Nephron (organoid): ENCODE measurements at regions not wholly inside any gene's neighbourhood (a gene's known extent, or its start where the extent isn't known, plus 50 kb on each side); places are given as distances from the start of the nearest gene placed in this dataset.
A peak's percentile ranks its signal among the peaks of the same experiment; 100 is the strongest.

Source experiments
- H3K27ac Mint-ChIP-seq, 3 experiments: 2 replicates each; pipeline ENCODE4 v1.8.0; 2020; ENCODE audit warnings: mixed read lengths in 3 of 3, mild to moderate bottlenecking in 2 of 3, moderate library complexity in 1 of 3
- H3K27me3 Mint-ChIP-seq: 2 replicates; pipeline ENCODE4 v1.8.0; 2021; ENCODE audit warnings: low read depth, mild to moderate bottlenecking, moderate library complexity, mixed read lengths
- H3K36me3 Mint-ChIP-seq: 2 replicates; pipeline ENCODE4 v1.8.0; 2020; ENCODE audit warnings: low read depth, mixed read lengths
- H3K4me1 Mint-ChIP-seq: 2 replicates; pipeline ENCODE4 v1.8.0; 2020; ENCODE audit warnings: mixed read lengths
- H3K4me3 Mint-ChIP-seq, 3 experiments: 2 replicates each; pipeline ENCODE4 v1.8.0; 2020; ENCODE audit warnings: mild to moderate bottlenecking in 3 of 3, mixed read lengths in 3 of 3, moderate library complexity in 2 of 3
- H3K9me3 Mint-ChIP-seq: 2 replicates; pipeline ENCODE4 v1.8.0; 2020; ENCODE audit warnings: mixed read lengths
- TF ChIP-seq, protein P1 (sequence below), 3 experiments: fragments of 200-600 bp; sonication (generic); IDR thresholded peaks; one replicate each; pipeline ENCODE4 v1.5.0; 2021; ENCODE audit warnings: antibody characterized with exemption in 3 of 3; ENCODE audit not compliant: unreplicated experiment in 3 of 3

DNA sequence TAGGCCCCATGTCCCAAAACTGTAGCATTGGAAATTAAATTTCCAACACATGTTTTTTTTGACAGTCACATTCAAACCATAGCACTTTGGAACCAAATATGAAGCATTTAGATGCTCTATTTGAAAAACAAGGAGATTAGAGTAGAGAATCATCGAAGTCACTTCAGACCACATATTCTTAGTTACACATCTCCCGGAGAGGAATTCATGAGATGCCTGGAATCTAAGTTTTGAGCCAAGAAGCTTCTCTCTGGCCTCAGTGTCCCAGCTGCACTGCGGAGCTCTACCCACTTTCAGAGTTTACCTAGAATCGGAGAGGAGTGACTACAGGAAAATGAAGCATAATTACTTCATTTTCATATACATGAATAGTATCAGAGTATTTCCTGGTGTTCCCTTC, 385.9 kb downstream of the TNS1 start:
- no peaks in the 10 kb centered on the region for H3K36me3 Mint-ChIP-seq
- H3K4me3 Mint-ChIP-seq, result no peak overlapping the region
- H3K27me3 Mint-ChIP-seq, result peaks cover 6% of the 10 kb centered on the region
- TF ChIP-seq, protein P1, sequence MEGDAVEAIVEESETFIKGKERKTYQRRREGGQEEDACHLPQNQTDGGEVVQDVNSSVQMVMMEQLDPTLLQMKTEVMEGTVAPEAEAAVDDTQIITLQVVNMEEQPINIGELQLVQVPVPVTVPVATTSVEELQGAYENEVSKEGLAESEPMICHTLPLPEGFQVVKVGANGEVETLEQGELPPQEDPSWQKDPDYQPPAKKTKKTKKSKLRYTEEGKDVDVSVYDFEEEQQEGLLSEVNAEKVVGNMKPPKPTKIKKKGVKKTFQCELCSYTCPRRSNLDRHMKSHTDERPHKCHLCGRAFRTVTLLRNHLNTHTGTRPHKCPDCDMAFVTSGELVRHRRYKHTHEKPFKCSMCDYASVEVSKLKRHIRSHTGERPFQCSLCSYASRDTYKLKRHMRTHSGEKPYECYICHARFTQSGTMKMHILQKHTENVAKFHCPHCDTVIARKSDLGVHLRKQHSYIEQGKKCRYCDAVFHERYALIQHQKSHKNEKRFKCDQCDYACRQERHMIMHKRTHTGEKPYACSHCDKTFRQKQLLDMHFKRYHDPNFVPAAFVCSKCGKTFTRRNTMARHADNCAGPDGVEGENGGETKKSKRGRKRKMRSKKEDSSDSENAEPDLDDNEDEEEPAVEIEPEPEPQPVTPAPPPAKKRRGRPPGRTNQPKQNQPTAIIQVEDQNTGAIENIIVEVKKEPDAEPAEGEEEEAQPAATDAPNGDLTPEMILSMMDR (IDR thresholded peaks at IDR 0.05; ENCODE audit: unreplicated experiment in 3 of 3), result no peak
- peak overlapping the region; percentile 92 to 98 (median 97) for H3K27ac Mint-ChIP-seq
- peaks cover 75% of the 10 kb centered on the region for H3K4me1 Mint-ChIP-seq
- H3K9me3 Mint-ChIP-seq, result no peaks in the 10 kb centered on the region

DNA sequence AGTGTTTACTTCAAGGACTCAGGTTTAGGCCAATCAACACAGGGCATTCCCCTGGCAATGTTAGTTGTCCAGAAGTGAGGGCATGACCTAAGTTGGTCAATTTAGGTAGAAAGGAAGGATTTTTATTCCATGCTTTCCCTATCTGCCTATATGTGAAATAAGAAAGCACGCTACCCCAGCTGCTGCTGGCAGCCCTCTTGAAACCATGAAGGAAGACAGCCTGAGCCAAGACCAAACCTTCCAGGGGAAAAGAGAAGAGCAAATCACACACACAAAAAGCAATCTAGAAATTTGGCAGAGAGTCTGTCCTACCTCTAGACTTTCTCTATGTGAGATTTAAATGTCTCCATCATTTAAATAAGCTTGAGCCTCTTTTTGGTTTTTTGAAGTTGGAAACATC, 387.6 kb downstream of the TNS1 start:
- H3K4me3 Mint-ChIP-seq, result no peak overlapping the region
- no peaks in the 10 kb centered on the region for H3K36me3 Mint-ChIP-seq
- peak overlapping the region in 2 of 3 experiments; percentile 48 to 98 for H3K27ac Mint-ChIP-seq
- H3K27me3 Mint-ChIP-seq, result peaks cover 9% of the 10 kb centered on the region
- no peaks in the 10 kb centered on the region for H3K9me3 Mint-ChIP-seq
- TF ChIP-seq, protein P1 (IDR thresholded peaks at IDR 0.05; ENCODE audit: unreplicated experiment in 3 of 3), result no peak
- H3K4me1 Mint-ChIP-seq, result peaks cover 64% of the 10 kb centered on the region

DNA sequence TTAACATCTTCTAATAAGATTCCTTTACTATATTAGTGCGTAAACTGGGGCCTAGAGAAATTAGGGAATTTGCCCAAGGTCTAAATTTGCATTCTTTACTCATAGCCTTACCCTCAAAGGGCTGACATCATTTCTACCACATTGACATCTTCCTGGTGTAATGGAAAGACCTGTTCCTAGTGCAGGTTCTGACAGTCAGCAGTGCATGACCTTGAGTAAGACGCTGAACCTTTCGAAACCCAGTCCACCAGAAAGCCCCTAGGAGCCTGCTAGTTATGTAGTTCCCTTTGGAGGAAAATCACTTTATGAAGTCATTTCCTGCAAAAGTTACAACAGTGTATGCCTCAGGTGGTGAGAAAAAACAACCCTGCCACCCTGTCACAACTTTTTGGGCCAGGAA, 388.3 kb downstream of the TNS1 start:
- Mint-ChIP-seq H3K36me3 (no peaks in the 10 kb centered on the region), H3K27me3 (peaks cover 9% of the 10 kb centered on the region), H3K4me3 (no peak overlapping the region), H3K27ac (no peak overlapping the region), H3K4me1 (peaks cover 63% of the 10 kb centered on the region), H3K9me3 (no peaks in the 10 kb centered on the region)
- TF ChIP-seq, protein P1 (IDR thresholded peaks at IDR 0.05; ENCODE audit: unreplicated experiment in 3 of 3), result no peak

DNA sequence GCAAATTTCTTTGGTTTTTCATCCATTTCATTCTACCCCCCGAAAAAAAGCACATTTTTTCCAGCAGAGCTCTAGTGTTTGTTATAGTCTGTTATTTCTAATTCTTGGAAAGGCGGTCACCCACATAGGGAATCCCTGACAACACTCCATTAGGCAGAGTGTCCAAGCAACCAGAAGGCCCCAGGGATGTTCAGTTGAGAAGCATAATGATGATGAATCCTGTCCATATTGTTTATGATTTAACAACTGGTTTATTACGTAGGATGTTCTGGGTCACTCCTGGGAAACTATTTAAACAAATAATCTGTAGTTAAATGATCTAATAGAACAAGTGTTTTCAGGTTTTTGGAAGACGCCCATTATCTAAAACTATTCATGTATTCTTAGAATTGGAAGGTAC, 388.7 kb downstream of the TNS1 start:
- no peak overlapping the region for H3K27ac Mint-ChIP-seq
- TF ChIP-seq, protein P1 (IDR thresholded peaks at IDR 0.05; ENCODE audit: unreplicated experiment in 3 of 3), result no peak
- no peaks in the 10 kb centered on the region for H3K36me3 Mint-ChIP-seq
- peaks cover 8% of the 10 kb centered on the region for H3K27me3 Mint-ChIP-seq
- peaks cover 62% of the 10 kb centered on the region for H3K4me1 Mint-ChIP-seq
- no peaks in the 10 kb centered on the region for H3K9me3 Mint-ChIP-seq
- no peak overlapping the region for H3K4me3 Mint-ChIP-seq

DNA sequence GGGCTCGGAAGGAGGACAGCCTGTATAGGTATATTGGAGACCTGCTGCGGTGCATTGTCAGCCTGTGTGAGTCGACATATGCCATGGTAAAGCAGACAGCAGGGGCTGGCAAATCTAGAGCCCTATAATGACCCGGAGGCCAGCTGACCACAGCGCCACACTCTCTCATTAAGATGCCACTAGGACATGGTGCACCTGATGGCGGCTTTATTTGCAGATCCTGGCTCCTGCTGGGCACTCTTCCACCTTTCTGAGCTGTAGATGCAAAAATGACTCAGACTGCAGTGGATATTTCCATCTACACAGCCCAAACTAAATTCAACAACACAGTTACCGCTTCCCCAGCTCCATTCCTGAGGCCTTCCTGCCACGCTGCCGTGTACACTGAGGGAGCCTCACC, 389.9 kb downstream of the TNS1 start:
- H3K4me3 Mint-ChIP-seq, result no peak overlapping the region
- no peaks in the 10 kb centered on the region for H3K36me3 Mint-ChIP-seq
- no peaks in the 10 kb centered on the region for H3K9me3 Mint-ChIP-seq
- H3K4me1 Mint-ChIP-seq, result peaks cover 61% of the 10 kb centered on the region
- H3K27ac Mint-ChIP-seq, result peak overlapping the region in 1 of 3 experiments; percentile 45
- H3K27me3 Mint-ChIP-seq, result peaks cover 3% of the 10 kb centered on the region
- TF ChIP-seq, protein P1 (IDR thresholded peaks at IDR 0.05; ENCODE audit: unreplicated experiment in 3 of 3), result no peak

DNA sequence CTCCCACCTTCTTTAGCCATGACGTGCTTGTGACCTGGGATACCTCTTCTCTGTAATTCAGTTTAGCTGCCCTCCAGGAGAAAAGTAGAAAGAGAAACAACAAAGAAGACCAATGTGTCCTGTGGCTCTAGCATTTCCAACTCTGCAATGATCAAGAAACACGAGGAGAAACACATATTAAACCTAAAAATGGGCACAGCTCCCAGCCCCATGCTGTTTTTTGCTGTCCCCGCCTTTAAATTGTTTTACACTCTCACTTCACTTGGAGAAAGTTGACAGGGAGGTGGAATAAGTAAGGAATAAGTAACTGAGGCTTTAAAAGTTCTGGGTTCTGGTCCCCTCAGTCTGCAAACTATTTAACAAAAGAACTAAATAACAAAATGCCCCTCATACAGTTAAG, 390.6 kb downstream of the TNS1 start:
- no peak overlapping the region for H3K4me3 Mint-ChIP-seq
- peaks cover 3% of the 10 kb centered on the region for H3K27me3 Mint-ChIP-seq
- H3K9me3 Mint-ChIP-seq, result no peaks in the 10 kb centered on the region
- TF ChIP-seq, protein P1 (IDR thresholded peaks at IDR 0.05; ENCODE audit: unreplicated experiment in 3 of 3), result no peak
- no peaks in the 10 kb centered on the region for H3K36me3 Mint-ChIP-seq
- peaks cover 54% of the 10 kb centered on the region for H3K4me1 Mint-ChIP-seq
- H3K27ac Mint-ChIP-seq, result peak overlapping the region in 2 of 3 experiments; percentile 45 to 46
